Neural cell (in vitro differentiated cells): ENCODE measurements at regions not wholly inside any gene's neighbourhood (a gene's known extent, or its start where the extent isn't known, plus 50 kb on each side); places are given as distances from the start of the nearest gene placed in this dataset.

Experiments used
- EZH2 ChIP-seq: fragments of 200-600, 300-800 bp; shearing (Covaris generic), sonication (generic); IDR thresholded peaks from 2 replicates; pipeline ENCODE4 v1.6.1; 2014; ENCODE audit warnings: antibody characterized with exemption, low read length, borderline replicate concordance, mild to moderate bottlenecking; ENCODE audit not compliant: insufficient read depth, poor library complexity, severe bottlenecking
- RAD21 ChIP-seq: fragments of 450-650 bp; conservative IDR thresholded peaks from 2 replicates; pipeline ENCODE4 v1.6.1; 2014; ENCODE audit warnings: antibody characterized with exemption, mild to moderate bottlenecking, moderate library complexity
- REST ChIP-seq: IDR thresholded peaks from 2 replicates; pipeline ENCODE4 v1.6.1; 2012; ENCODE audit warnings: borderline replicate concordance
- TAF1 ChIP-seq: IDR thresholded peaks from 2 replicates; pipeline ENCODE4 v1.6.1; 2012; ENCODE audit warnings: low read depth
- TF ChIP-seq, protein P1 (sequence below): fragments of 450-650 bp; IDR thresholded peaks from 2 replicates; pipeline ENCODE4 v1.5.1; 2014; ENCODE audit warnings: antibody characterized with exemption, mild to moderate bottlenecking, moderate library complexity; ENCODE audit not compliant: poor library complexity, severe bottlenecking

- no peak for TF ChIP-seq RAD21
- TF ChIP-seq, protein P1, sequence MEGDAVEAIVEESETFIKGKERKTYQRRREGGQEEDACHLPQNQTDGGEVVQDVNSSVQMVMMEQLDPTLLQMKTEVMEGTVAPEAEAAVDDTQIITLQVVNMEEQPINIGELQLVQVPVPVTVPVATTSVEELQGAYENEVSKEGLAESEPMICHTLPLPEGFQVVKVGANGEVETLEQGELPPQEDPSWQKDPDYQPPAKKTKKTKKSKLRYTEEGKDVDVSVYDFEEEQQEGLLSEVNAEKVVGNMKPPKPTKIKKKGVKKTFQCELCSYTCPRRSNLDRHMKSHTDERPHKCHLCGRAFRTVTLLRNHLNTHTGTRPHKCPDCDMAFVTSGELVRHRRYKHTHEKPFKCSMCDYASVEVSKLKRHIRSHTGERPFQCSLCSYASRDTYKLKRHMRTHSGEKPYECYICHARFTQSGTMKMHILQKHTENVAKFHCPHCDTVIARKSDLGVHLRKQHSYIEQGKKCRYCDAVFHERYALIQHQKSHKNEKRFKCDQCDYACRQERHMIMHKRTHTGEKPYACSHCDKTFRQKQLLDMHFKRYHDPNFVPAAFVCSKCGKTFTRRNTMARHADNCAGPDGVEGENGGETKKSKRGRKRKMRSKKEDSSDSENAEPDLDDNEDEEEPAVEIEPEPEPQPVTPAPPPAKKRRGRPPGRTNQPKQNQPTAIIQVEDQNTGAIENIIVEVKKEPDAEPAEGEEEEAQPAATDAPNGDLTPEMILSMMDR: no peak
- no peak for TF ChIP-seq TAF1
- TF ChIP-seq EZH2: no peak
- no peak for TF ChIP-seq REST
Measured at GRCh38 chr16:22674832-22675191, 139.2 kb upstream of the HS3ST2 start.
